ENCODE measurements at regions not wholly inside any gene's neighbourhood (a gene's known extent, or its start where the extent isn't known, plus 50 kb on each side); places are given as distances from the start of the nearest gene placed in this dataset.

DNA sequence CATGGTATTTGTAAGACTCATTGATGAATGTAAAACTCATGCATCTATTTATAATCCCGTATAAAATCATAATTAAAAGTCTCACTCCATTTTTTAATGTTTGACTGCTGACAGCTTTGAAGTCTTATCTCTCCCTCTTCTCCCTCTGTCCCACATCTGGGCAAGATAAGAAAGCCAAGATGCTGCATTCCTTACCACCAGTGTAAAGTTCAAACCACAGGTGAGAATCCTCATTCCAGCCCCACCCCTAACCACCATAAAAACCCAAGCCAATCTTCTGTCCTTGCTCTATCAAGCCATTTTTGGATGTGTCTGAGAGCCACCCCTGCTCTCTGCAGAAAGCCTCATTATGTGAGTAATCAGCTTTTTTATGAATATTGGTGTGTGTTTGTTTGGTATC is 59.3 kb upstream of the MAGED1 start:
- H3K4me3 Mint-ChIP-seq = no peak overlapping the region

More for the DNA sequence above, 59.3 kb upstream of the MAGED1 start:
- Mint-ChIP-seq H3K27ac (0 out of 2 replicates have a peak overlapping the region, but pooled peaks have one; percentile 9), H3K9me3 (no peaks in the 10 kb centered on the region), H3K27me3 (ENCODE audit: insufficient read depth, low read depth, poor library complexity) (no peaks in the 10 kb centered on the region), H3K36me3 (ENCODE audit: low read depth) (peaks cover 4% of the 10 kb centered on the region; the same call in 2 of the 3 replicates), H3K4me1 (peaks cover 29% of the 10 kb centered on the region)
- Histone ChIP-seq H3K27me3 (ENCODE audit: insufficient read depth) (no peaks in the 10 kb centered on the region), H3K36me3 (ENCODE audit: insufficient read depth) (no peaks in the 10 kb centered on the region), H3K4me3 (no peak overlapping the region), H3K27ac (ENCODE audit: low read depth) (no peak overlapping the region), H3K4me1 (ENCODE audit: insufficient read depth) (peaks cover 14% of the 10 kb centered on the region; the same call in 1 of the 2 replicates), H3F3A (replicated peaks; ENCODE audit: low read depth) (no peaks in the 10 kb centered on the region), H3K4me2 (no peak overlapping the region), H2AFZ (no peak overlapping the region), H3K9me2 (ENCODE audit: insufficient read depth) (no peaks in the 10 kb centered on the region), H3K79me2 (replicated peaks; ENCODE audit: insufficient read depth) (peaks cover 91% of the 10 kb centered on the region), H4K20me1 (replicated peaks; ENCODE audit: insufficient read depth) (no peaks in the 10 kb centered on the region; the same call in 1 of the 2 replicates)
- DNase-seq (ENCODE audit: low spot score) (no peak), ATAC-seq (no peak)
- TF ChIP-seq, protein P1, sequence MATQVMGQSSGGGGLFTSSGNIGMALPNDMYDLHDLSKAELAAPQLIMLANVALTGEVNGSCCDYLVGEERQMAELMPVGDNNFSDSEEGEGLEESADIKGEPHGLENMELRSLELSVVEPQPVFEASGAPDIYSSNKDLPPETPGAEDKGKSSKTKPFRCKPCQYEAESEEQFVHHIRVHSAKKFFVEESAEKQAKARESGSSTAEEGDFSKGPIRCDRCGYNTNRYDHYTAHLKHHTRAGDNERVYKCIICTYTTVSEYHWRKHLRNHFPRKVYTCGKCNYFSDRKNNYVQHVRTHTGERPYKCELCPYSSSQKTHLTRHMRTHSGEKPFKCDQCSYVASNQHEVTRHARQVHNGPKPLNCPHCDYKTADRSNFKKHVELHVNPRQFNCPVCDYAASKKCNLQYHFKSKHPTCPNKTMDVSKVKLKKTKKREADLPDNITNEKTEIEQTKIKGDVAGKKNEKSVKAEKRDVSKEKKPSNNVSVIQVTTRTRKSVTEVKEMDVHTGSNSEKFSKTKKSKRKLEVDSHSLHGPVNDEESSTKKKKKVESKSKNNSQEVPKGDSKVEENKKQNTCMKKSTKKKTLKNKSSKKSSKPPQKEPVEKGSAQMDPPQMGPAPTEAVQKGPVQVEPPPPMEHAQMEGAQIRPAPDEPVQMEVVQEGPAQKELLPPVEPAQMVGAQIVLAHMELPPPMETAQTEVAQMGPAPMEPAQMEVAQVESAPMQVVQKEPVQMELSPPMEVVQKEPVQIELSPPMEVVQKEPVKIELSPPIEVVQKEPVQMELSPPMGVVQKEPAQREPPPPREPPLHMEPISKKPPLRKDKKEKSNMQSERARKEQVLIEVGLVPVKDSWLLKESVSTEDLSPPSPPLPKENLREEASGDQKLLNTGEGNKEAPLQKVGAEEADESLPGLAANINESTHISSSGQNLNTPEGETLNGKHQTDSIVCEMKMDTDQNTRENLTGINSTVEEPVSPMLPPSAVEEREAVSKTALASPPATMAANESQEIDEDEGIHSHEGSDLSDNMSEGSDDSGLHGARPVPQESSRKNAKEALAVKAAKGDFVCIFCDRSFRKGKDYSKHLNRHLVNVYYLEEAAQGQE (IDR thresholded peaks at IDR 0.05; ENCODE audit: unreplicated experiment) = no peak
- TF ChIP-seq JUNB (IDR thresholded peaks at IDR 0.05; ENCODE audit: unreplicated experiment) (no peak), CREB1 (CRISPR knock-in tag; IDR thresholded peaks at IDR 0.05; ENCODE audit: low read depth) (no peak), NANOG (IDR thresholded peaks at IDR 0.05; ENCODE audit: borderline replicate concordance) (no peak), POLR2AphosphoS5 (IDR thresholded peaks at IDR 0.05; ENCODE audit: low read depth) (no peak), EZH2 (IDR thresholded peaks at IDR 0.05; ENCODE audit: low read depth, unreplicated experiment) (no peak), STAT1 (IDR thresholded peaks at IDR 0.05; ENCODE audit: unreplicated experiment) (no peak), EZH2phosphoT487 (IDR thresholded peaks at IDR 0.05; ENCODE audit: unreplicated experiment) (no peak), ZNF114 (CRISPR knock-in tag; IDR thresholded peaks at IDR 0.05) (no peak), ZNF331 (CRISPR knock-in tag; IDR thresholded peaks at IDR 0.05; ENCODE audit: low read depth) (no peak)
- TF ChIP-seq, protein P2, sequence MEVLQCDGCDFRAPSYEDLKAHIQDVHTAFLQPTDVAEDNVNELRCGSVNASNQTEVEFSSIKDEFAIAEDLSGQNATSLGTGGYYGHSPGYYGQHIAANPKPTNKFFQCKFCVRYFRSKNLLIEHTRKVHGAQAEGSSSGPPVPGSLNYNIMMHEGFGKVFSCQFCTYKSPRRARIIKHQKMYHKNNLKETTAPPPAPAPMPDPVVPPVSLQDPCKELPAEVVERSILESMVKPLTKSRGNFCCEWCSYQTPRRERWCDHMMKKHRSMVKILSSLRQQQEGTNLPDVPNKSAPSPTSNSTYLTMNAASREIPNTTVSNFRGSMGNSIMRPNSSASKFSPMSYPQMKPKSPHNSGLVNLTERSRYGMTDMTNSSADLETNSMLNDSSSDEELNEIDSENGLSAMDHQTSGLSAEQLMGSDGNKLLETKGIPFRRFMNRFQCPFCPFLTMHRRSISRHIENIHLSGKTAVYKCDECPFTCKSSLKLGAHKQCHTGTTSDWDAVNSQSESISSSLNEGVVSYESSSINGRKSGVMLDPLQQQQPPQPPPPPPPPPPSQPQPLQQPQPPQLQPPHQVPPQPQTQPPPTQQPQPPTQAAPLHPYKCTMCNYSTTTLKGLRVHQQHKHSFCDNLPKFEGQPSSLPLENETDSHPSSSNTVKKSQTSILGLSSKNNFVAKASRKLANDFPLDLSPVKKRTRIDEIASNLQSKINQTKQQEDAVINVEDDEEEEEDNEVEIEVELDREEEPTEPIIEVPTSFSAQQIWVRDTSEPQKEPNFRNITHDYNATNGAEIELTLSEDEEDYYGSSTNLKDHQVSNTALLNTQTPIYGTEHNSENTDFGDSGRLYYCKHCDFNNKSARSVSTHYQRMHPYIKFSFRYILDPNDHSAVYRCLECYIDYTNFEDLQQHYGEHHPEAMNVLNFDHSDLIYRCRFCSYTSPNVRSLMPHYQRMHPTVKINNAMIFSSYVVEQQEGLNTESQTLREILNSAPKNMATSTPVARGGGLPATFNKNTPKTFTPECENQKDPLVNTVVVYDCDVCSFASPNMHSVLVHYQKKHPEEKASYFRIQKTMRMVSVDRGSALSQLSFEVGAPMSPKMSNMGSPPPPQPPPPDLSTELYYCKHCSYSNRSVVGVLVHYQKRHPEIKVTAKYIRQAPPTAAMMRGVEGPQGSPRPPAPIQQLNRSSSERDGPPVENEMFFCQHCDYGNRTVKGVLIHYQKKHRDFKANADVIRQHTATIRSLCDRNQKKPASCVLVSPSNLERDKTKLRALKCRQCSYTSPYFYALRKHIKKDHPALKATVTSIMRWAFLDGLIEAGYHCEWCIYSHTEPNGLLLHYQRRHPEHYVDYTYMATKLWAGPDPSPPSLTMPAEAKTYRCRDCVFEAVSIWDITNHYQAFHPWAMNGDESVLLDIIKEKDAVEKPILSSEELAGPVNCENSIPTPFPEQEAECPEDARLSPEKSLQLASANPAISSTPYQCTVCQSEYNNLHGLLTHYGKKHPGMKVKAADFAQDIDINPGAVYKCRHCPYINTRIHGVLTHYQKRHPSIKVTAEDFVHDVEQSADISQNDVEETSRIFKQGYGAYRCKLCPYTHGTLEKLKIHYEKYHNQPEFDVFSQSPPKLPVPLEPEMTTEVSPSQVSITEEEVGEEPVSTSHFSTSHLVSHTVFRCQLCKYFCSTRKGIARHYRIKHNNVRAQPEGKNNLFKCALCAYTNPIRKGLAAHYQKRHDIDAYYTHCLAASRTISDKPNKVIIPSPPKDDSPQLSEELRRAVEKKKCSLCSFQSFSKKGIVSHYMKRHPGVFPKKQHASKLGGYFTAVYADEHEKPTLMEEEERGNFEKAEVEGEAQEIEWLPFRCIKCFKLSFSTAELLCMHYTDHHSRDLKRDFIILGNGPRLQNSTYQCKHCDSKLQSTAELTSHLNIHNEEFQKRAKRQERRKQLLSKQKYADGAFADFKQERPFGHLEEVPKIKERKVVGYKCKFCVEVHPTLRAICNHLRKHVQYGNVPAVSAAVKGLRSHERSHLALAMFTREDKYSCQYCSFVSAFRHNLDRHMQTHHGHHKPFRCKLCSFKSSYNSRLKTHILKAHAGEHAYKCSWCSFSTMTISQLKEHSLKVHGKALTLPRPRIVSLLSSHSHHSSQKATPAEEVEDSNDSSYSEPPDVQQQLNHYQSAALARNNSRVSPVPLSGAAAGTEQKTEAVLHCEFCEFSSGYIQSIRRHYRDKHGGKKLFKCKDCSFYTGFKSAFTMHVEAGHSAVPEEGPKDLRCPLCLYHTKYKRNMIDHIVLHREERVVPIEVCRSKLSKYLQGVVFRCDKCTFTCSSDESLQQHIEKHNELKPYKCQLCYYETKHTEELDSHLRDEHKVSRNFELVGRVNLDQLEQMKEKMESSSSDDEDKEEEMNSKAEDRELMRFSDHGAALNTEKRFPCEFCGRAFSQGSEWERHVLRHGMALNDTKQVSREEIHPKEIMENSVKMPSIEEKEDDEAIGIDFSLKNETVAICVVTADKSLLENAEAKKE (CRISPR knock-in tag; IDR thresholded peaks at IDR 0.05) = no peak
- TF ChIP-seq, protein P3, sequence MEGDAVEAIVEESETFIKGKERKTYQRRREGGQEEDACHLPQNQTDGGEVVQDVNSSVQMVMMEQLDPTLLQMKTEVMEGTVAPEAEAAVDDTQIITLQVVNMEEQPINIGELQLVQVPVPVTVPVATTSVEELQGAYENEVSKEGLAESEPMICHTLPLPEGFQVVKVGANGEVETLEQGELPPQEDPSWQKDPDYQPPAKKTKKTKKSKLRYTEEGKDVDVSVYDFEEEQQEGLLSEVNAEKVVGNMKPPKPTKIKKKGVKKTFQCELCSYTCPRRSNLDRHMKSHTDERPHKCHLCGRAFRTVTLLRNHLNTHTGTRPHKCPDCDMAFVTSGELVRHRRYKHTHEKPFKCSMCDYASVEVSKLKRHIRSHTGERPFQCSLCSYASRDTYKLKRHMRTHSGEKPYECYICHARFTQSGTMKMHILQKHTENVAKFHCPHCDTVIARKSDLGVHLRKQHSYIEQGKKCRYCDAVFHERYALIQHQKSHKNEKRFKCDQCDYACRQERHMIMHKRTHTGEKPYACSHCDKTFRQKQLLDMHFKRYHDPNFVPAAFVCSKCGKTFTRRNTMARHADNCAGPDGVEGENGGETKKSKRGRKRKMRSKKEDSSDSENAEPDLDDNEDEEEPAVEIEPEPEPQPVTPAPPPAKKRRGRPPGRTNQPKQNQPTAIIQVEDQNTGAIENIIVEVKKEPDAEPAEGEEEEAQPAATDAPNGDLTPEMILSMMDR (conservative IDR thresholded peaks at IDR 0.05; ENCODE audit: low read depth in 2 of 2) = no peak
- TF ChIP-seq, protein P4, sequence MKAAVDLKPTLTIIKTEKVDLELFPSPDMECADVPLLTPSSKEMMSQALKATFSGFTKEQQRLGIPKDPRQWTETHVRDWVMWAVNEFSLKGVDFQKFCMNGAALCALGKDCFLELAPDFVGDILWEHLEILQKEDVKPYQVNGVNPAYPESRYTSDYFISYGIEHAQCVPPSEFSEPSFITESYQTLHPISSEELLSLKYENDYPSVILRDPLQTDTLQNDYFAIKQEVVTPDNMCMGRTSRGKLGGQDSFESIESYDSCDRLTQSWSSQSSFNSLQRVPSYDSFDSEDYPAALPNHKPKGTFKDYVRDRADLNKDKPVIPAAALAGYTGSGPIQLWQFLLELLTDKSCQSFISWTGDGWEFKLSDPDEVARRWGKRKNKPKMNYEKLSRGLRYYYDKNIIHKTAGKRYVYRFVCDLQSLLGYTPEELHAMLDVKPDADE (IDR thresholded peaks at IDR 0.05) = no peak

All from GM23338 (cell line).